HG03521 (cell line): ENCODE measurements at regions not wholly inside any gene's neighbourhood (a gene's known extent, or its start where the extent isn't known, plus 50 kb on each side); places are given as distances from the start of the nearest gene placed in this dataset.
"Not testable (repeated sequence)": the region's sequence is repeated elsewhere in the genome, so short reads cannot be mapped to it uniquely, and the experiment has no call there.

Experiments
- ATAC-seq: cut with Tn5 transposase; IDR thresholded peaks from one replicate; pipeline ENCODE4 v1.9.1; 2021; ENCODE audit warnings: mild to moderate bottlenecking, moderate library complexity; ENCODE audit not compliant: unreplicated experiment

- no peak for ATAC-seq
Observed at GRCh38 chr12:131192951-131193350, 239.2 kb downstream of the ADGRD1 start.

GRCh38 chr12:131194166-131194565 is 240.5 kb downstream of the ADGRD1 start:
- no peak for ATAC-seq

- no peak for ATAC-seq
Observed at GRCh38 chr12:131195796-131196195, 242.1 kb downstream of the ADGRD1 start.

- ATAC-seq: no peak
Observed at GRCh38 chr12:131196220-131196619, 242.5 kb downstream of the ADGRD1 start.

- ATAC-seq: no peak
Observed at GRCh38 chr12:131197490-131197889, 243.8 kb downstream of the ADGRD1 start.

- no peak for ATAC-seq
Observed at GRCh38 chr12:131199221-131199620, 245.5 kb downstream of the ADGRD1 start.

- ATAC-seq: not testable (repeated sequence)
Observed at GRCh38 chr12:131201912-131202311, 248.2 kb downstream of the ADGRD1 start.

GRCh38 chr12:131202592-131203378 is 249.1 kb downstream of the ADGRD1 start:
- ATAC-seq: no peak

- no peak for ATAC-seq
Observed at GRCh38 chr12:131203666-131204415, 250.1 kb downstream of the ADGRD1 start.

GRCh38 chr12:131204416-131205274 is 250.9 kb downstream of the ADGRD1 start:
- no peak for ATAC-seq

GRCh38 chr12:131205275-131205933 is 251.7 kb downstream of the ADGRD1 start:
- not testable (repeated sequence) for ATAC-seq

GRCh38 chr12:131206630-131207299 is 253.1 kb downstream of the ADGRD1 start:
- ATAC-seq: not testable (repeated sequence)

- not testable (repeated sequence) for ATAC-seq
Observed at GRCh38 chr12:131207300-131207660, 253.6 kb downstream of the ADGRD1 start.

GRCh38 chr12:131207841-131208240 is 254.1 kb downstream of the ADGRD1 start:
- ATAC-seq: not testable (repeated sequence)

GRCh38 chr12:131208425-131208824 is 254.7 kb downstream of the ADGRD1 start:
- ATAC-seq: no peak

- no peak for ATAC-seq
Observed at GRCh38 chr12:131209082-131210070, 255.7 kb downstream of the ADGRD1 start.

GRCh38 chr12:131210506-131211339 is 257.0 kb downstream of the ADGRD1 start:
- no peak for ATAC-seq

GRCh38 chr12:131211340-131211938 is 257.7 kb downstream of the ADGRD1 start:
- no peak for ATAC-seq
